GM21526 (cell line): ENCODE measurements at regions not wholly inside any gene's neighbourhood (a gene's known extent, or its start where the extent isn't known, plus 50 kb on each side); places are given as distances from the start of the nearest gene placed in this dataset.

Source experiments
- ATAC-seq: cut with Tn5 transposase; IDR thresholded peaks from one replicate; pipeline ENCODE4 v1.9.1; 2021; ENCODE audit warnings: moderate library complexity; ENCODE audit not compliant: unreplicated experiment, low FRiP score

- ATAC-seq: no peak
These were observed 114.0 kb upstream of the HSF2 start for GRCh38 chr6:122285292-122285913.

DNA sequence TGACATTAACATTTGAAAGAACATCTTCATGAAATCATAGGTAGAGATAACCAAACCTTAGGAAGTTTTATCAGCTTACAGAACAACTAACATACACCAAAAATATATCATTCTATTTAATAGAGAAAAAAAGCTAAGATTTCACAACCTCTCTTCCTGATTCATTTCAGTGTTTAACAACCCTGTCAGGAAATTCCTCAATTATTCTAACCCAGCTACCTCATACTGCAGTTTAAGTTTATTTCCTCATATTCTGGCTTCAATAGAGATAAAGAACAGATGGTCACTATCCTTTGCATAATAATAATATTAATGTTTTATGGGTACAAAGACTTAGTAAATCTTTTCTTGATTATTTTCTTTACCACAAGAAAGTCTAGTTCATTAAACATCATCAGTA lies 112.9 kb upstream of the HSF2 start:
- no peak for ATAC-seq

DNA sequence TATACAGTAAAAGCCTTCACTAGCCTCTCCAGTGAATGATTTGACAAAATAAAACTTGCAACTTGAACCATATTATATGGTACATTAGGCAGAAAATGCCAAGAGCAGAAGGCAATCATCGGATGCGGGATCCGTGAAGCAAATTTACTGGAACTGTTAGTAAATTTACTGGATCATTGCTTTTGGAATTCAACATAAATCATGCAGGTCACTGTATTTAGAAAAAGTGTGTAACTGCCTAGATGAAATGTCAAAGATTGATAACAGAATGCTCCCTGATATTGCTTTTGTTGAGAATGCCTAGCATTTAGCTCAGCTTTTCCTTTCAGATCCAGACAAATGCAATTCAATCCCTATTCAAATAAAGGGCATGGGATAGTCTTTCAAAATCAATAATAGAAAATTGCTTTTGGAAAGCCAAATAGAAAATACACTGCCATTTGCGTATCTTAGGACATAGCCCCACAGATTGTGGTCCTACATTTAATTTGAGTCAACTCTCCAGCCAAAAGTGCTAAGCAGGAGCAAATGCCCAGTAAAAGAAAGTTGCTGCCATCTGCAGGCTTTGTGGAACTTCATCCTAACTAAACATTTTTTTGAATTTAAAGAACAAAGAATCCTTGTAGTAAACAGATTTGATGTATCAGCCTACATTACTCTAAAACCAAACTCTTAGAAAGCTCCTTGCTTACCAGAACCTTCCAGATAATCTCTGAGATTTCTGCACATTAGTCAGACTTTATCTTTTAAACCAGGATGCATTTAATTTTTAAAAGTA lies 109.5 kb upstream of the HSF2 start:
- no peak for ATAC-seq

GRCh38 chr6:122297010-122297409 lies 102.4 kb upstream of the HSF2 start:
- no peak for ATAC-seq

DNA sequence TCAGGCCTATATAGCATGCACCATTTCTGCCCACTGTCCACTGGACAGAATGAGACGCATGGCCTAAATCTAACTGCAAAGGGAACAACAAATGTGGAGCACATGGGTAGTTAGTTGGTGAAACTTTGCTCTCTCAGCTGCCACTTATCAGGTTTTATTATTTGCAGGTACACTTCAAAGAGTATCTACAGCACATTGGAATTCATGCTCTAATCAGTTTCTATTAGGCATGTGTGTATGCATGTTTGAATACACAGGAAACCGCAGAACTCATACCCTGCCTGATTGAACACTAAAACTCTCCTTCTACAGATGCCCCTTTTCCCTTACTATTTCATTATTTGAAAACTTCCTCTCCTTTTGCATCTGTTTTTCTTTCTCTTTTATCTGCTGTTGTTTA lies 97.4 kb upstream of the HSF2 start:
- no peak for ATAC-seq

DNA sequence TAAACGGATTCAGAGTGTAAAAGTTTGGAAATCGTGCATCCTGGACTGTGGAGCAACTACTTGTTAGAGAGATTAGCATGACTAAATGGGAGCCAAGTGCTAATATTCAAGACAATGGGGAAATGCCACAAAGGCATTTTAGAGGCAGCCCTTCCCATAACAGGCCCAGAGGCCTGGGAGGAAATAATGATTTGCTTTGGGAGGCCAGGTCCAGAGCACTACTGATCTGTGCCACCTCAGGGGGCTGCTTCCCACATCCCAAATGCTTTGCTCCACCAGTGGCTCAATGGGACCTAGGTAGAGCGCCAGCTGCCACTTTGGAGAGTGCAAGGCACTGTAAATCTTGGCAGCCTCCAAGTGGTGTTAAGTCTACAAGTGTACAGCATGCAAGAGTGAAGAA lies 91.9 kb upstream of the HSF2 start:
- ATAC-seq: no peak

- ATAC-seq: no peak
These were observed 91.4 kb upstream of the HSF2 start for GRCh38 chr6:122308074-122308473.

DNA sequence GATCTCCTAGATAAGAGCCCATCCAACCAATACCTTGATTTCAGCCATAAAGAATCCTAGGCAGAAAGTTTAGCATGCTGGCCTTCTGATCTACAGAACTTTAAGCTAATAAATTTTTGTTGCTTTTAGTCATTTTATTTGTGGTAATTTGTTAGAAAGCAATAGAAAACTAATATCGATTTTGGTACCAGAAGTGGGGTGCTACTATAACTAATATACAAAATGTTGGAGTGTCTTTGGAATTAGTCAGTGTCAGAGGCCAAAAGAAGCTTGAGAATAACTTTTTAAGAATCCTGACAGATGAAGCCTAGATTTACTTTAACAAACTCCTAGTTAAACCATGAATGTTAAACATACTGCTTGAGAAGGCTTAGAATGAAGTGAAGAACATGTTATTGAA lies 83.6 kb upstream of the HSF2 start:
- ATAC-seq: no peak

- no peak for ATAC-seq
These were observed 76.6 kb upstream of the HSF2 start for GRCh38 chr6:122322824-122323223.

- ATAC-seq: no peak
These were observed 76.1 kb upstream of the HSF2 start for GRCh38 chr6:122323361-122323760.

DNA sequence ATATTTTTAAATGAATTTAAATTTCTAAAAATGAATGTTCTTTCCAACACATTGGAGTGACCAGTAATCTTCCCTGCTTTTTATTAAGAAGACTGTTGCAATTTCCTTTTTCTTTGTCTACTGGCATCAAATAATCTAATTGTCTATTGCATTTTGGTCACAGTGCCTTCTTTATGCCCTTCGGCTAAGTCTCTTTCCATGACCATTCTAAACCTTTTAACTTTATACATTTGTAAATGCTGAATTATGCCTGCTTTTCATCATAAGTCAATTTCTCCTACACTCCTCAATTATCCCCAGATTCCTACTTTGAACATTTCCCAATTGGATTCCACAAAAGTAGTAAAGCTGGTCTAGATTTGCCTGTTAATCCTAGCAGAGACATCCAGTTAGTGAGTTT lies 69.1 kb upstream of the HSF2 start:
- no peak for ATAC-seq

DNA sequence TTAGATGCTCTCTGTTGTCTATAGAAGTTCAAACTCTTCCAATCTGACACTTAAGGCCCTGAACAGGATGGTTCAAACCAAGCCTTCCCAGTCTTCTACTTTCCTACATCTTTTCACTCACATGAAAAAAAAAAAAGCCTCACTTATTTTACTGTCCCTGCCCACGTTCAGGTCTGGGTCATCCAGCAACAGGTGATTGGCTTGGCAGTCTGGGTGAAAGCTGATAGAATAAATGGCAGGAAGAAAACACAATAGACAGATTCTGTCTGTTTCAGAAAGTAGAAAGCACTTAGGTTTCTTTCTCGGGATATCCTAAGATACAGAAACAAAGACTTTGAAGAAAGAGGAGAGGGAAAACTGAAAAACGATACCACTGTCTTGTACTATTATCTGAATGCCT lies 61.8 kb upstream of the HSF2 start:
- no peak for ATAC-seq

- ATAC-seq: no peak
These were observed 59.8 kb upstream of the HSF2 start for GRCh38 chr6:122339661-122340060.

DNA sequence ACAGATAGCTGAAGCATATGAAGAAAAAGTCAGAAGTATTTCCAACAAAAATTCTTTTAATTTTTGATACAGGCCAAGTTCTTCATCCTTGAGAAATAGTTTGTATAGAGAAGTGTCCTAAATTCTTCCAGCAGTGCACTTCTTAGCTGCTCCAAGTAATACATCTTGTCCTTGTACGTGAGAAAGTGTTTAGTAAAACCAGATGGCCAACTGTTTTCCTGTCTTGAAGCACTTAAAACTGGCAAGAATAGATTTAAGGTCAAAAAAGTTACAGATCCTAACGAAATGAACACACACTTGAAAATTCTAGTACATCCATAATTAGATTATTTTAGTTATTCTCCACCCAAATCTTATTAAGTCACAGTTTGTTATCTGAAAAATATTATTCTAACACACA lies 52.2 kb upstream of the HSF2 start:
- ATAC-seq: no peak

GRCh38 chr6:122347751-122348150 lies 51.7 kb upstream of the HSF2 start:
- ATAC-seq: no peak
